K562 (cell line): ENCODE measurements at regions not wholly inside any gene's neighbourhood (a gene's known extent, or its start where the extent isn't known, plus 50 kb on each side); places are given as distances from the start of the nearest gene placed in this dataset.

Source experiments
- ATAC-seq: fragments of 200-7000 bp; cut with Tn5 transposase; 3 replicates; pipeline ENCODE4 v1.9.1; 2020; ENCODE audit warnings: moderate library complexity
- BruUV-seq: library from RNA; stranded (reverse); fragments of 400-500 nt; replicated peaks from 2 replicates; lab custom pipeline; 2021; lab: Mats Ljungman, UMichigan
- CTCF ChIA-PET: fragments of 300-600 bp; formaldehyde crosslinking; extraction: SDS; loops from one replicate; lab custom pipeline; 2021; ENCODE audit warnings: low intra/inter-chr PET ratio; lab: Yijun Ruan, JAX
- POLR2A ChIA-PET: fragments of 300-600, 350-650 bp; sonication (Branson Sonifier 250); formaldehyde crosslinking; extraction: SDS; loops from one replicate; lab custom pipeline; 2021; ENCODE audit warnings: antibody characterized with exemption, inconsistent platforms; lab: Yijun Ruan, JAX
- DNase-seq, 4 experiments: peaks; one replicate each; pipeline versions ENCODE4 v3.0.0 to v3.0.0-alpha.2; 2011 to 2018; ENCODE audit warnings: low spot score in 3 of 4, mixed read lengths in 3 of 4; ENCODE audit errors: extremely low read depth in 1 of 4
- FAIRE-seq: peaks from 2 replicates; lab custom pipeline; 2011; peaks lifted over from hg19 to GRCh38; lab: Jason Lieb, UNC
- H2AFZ ChIP-seq: 2 replicates; pipeline ENCODE4 v1.6.0; 2011; ENCODE audit warnings: low read depth, low read length, control low read depth, inconsistent platforms
- H3K27ac ChIP-seq: fragments of 200-600 bp; 3 replicates; pipeline ENCODE4 v1.8.0; 2011; ENCODE audit warnings: low read depth, mild to moderate bottlenecking, control low read depth, inconsistent platforms, low read length, moderate library complexity, mixed read lengths; ENCODE audit errors: extremely low read depth
- H3K27me3 ChIP-seq, 2 experiments: fragments of 300-600 bp in 1 of 2; 2 replicates in 1 of 2; 3 replicates in 1 of 2; pipeline versions ENCODE4 v1.6.0 to v1.8.0; 2011; ENCODE audit warnings: inconsistent platforms in 2 of 2, low read length in 2 of 2, mild to moderate bottlenecking in 1 of 2, mixed read lengths in 1 of 2, moderate library complexity in 1 of 2; ENCODE audit not compliant: control insufficient read depth in 2 of 2, insufficient read depth in 2 of 2
- H3K36me3 ChIP-seq: fragments of 300-600 bp; 3 replicates; pipeline ENCODE4 v1.8.0; 2011; ENCODE audit warnings: mild to moderate bottlenecking, low read length, inconsistent platforms; ENCODE audit not compliant: control insufficient read depth, insufficient read depth
- H3K4me1 ChIP-seq, 2 experiments: fragments of 200-600 bp in 1 of 2; replicated peaks in 1 of 2; 2 replicates in 1 of 2; 3 replicates in 1 of 2; pipeline versions ENCODE4 v1.5.1 to v1.8.0; 2011; ENCODE audit warnings: inconsistent platforms in 2 of 2, low read length in 2 of 2, mild to moderate bottlenecking in 1 of 2, mixed read lengths in 1 of 2, moderate library complexity in 1 of 2; ENCODE audit not compliant: control insufficient read depth in 2 of 2, insufficient read depth in 2 of 2
- H3K4me2 ChIP-seq: 2 replicates; pipeline ENCODE4 v1.6.1; 2011; ENCODE audit warnings: low read length, control low read depth, inconsistent platforms, mixed read lengths; ENCODE audit not compliant: insufficient read depth
- H3K4me3 ChIP-seq: fragments of 200-600 bp; sonication (generic), shearing (Covaris generic); 2 replicates; pipeline ENCODE4 v1.5.1; 2016; ENCODE audit warnings: control low read depth, inconsistent platforms
- H3K79me2 ChIP-seq: fragments of 200-600 bp; 3 replicates; pipeline ENCODE4 v1.8.0; 2011; ENCODE audit warnings: low read length, inconsistent platforms; ENCODE audit not compliant: control insufficient read depth, insufficient read depth
- H3K9ac ChIP-seq, 2 experiments: 2 replicates each; pipeline versions ENCODE4 v1.6.0 to v1.6.1; 2011; ENCODE audit warnings: low read depth in 2 of 2, low read length in 2 of 2, control low read depth in 1 of 2, inconsistent platforms in 1 of 2, mild to moderate bottlenecking in 1 of 2, mixed read lengths in 1 of 2; ENCODE audit not compliant: insufficient read depth in 1 of 2
- H3K9me1 ChIP-seq: one replicate; pipeline ENCODE4 v1.6.0; 2011; ENCODE audit warnings: inconsistent platforms, mild to moderate bottlenecking, low read length, moderate library complexity; ENCODE audit not compliant: control insufficient read depth, insufficient read depth
- H3K9me3 ChIP-seq: replicated peaks from 2 replicates; pipeline ENCODE4 v1.5.1; 2011; ENCODE audit warnings: low read depth, low read length, inconsistent platforms; ENCODE audit not compliant: control insufficient read depth, insufficient read depth
- H4K20me1 ChIP-seq: replicated peaks from 2 replicates; pipeline ENCODE4 v1.6.1; 2011; ENCODE audit warnings: low read length, inconsistent platforms, mixed read lengths; ENCODE audit not compliant: control insufficient read depth, insufficient read depth
- BRD9 ChIP-seq: fragments of 450-650 bp; IDR thresholded peaks from 2 replicates; pipeline ENCODE4 v1.6.1; 2018; ENCODE audit warnings: low read depth; ENCODE audit not compliant: partially characterized antibody
- FOXA3 ChIP-seq, 2 experiments: fragments of 450-650 bp in 1 of 2; sonication (generic) in 1 of 2; formaldehyde crosslinking; IDR thresholded peaks in 1 of 2; conservative IDR thresholded peaks in 1 of 2; 2 replicates each; pipeline versions ENCODE4 v1.4.0 to v1.8.0; 2020 to 2022; ENCODE audit warnings: mild to moderate bottlenecking in 2 of 2, missing genetic modification reagents in 1 of 2
- POLR2AphosphoS5 ChIP-seq: IDR thresholded peaks from 2 replicates; pipeline ENCODE4 v1.6.1; 2011; ENCODE audit warnings: mild to moderate bottlenecking, low read depth, low read length, moderate library complexity; ENCODE audit not compliant: control insufficient read depth, insufficient read depth
- PRMT5 ChIP-seq: sonication (generic); formaldehyde crosslinking; IDR thresholded peaks from 2 replicates; pipeline ENCODE4 v1.5.0; 2020; ENCODE audit warnings: missing genetic modification reagents
- PTRF ChIP-seq: fragments of 450-650 bp; IDR thresholded peaks from 2 replicates; pipeline ENCODE4 v1.6.1; 2016; ENCODE audit warnings: mild to moderate bottlenecking, missing genetic modification characterization, missing compliant biosample characterization
- PTTG1 ChIP-seq: fragments of 450-650 bp; IDR thresholded peaks from 2 replicates; pipeline ENCODE4 v1.6.1; 2016; ENCODE audit warnings: low read depth, mild to moderate bottlenecking, missing genetic modification characterization, missing compliant biosample characterization
- SAP30 ChIP-seq: fragments of 200-600 bp; sonication (generic); IDR thresholded peaks from 2 replicates; pipeline ENCODE4 v1.6.1; 2012; ENCODE audit warnings: borderline replicate concordance, low read depth, mild to moderate bottlenecking, moderate library complexity, low read length, control low read depth, inconsistent platforms; ENCODE audit not compliant: insufficient read depth, poor library complexity, severe bottlenecking
- SMC3 ChIP-seq: conservative IDR thresholded peaks from 2 replicates; pipeline ENCODE4 v1.6.1; 2011; ENCODE audit warnings: low read depth, low read length, improper control_type of control experiment; ENCODE audit not compliant: insufficient read depth
- ZC3H8 ChIP-seq: fragments of 450-650 bp; IDR thresholded peaks from 2 replicates; pipeline ENCODE4 v1.6.1; 2017
- ZNF146 ChIP-seq: IDR thresholded peaks from one replicate; pipeline ENCODE4 v1.6.1; 2018; ENCODE audit warnings: missing compliant biosample characterization; ENCODE audit not compliant: unreplicated experiment
- WGBS: fragments of 100-300 bp; shearing (Covaris generic); methylation state at CpG from one replicate; pipeline ENCODE4 v1.1.6; 2016; ENCODE audit warnings: low coverage, mixed read lengths; ENCODE audit not compliant: insufficient coverage; ENCODE audit errors: missing lambda C conversion rate; 5-methylcytosine and 5-hydroxymethylcytosine counted together
- in situ Hi-C: fragments of 300-500 bp; cut with MboI; formaldehyde crosslinking; loops from 4 replicates; pipeline ENCODE4 v1.15.0; 2018; ENCODE audit warnings: inconsistent platforms, mixed read lengths
- intact Hi-C: fragments of 100-400 bp; cut with micrococcal nuclease; formaldehyde crosslinking; loops from 2 replicates; pipeline ENCODE4 v1.14.2; 2022
- TF ChIP-seq, protein P1 (sequence below), 2 experiments: fragments of 450-650 bp; IDR thresholded peaks; 2 replicates each; pipeline ENCODE4 v1.6.1; 2018; ENCODE audit warnings: mild to moderate bottlenecking in 2 of 2, low read depth in 1 of 2; ENCODE audit not compliant: partially characterized antibody in 2 of 2
- TF ChIP-seq, protein P2 (sequence below): fragments of 450-650 bp; conservative IDR thresholded peaks from 2 replicates; pipeline ENCODE4 v1.6.1; 2016; ENCODE audit warnings: missing genetic modification characterization, low read depth, mild to moderate bottlenecking, control low read depth, missing compliant biosample characterization

DNA sequence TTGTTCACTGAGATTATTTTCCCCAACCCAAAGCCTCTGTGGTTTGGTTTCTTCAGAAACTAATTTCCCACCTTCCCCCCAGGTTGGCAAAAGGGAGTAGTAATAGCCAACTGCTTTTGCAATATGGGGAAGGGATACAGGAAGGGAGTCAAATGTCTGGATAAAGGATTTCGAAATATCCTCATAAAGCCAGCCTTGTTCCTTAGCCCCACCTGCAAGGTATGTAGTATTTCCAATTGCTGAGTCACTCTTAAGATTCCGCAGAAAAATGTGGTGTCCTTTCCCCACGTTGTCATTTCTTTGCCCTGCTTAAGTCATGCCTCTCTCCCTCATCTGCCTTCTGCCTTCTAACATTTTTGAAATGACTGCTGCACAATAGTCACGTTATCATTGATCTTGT is 138.8 kb upstream of the DCAF8L1 start:
- TF ChIP-seq, protein P1, sequence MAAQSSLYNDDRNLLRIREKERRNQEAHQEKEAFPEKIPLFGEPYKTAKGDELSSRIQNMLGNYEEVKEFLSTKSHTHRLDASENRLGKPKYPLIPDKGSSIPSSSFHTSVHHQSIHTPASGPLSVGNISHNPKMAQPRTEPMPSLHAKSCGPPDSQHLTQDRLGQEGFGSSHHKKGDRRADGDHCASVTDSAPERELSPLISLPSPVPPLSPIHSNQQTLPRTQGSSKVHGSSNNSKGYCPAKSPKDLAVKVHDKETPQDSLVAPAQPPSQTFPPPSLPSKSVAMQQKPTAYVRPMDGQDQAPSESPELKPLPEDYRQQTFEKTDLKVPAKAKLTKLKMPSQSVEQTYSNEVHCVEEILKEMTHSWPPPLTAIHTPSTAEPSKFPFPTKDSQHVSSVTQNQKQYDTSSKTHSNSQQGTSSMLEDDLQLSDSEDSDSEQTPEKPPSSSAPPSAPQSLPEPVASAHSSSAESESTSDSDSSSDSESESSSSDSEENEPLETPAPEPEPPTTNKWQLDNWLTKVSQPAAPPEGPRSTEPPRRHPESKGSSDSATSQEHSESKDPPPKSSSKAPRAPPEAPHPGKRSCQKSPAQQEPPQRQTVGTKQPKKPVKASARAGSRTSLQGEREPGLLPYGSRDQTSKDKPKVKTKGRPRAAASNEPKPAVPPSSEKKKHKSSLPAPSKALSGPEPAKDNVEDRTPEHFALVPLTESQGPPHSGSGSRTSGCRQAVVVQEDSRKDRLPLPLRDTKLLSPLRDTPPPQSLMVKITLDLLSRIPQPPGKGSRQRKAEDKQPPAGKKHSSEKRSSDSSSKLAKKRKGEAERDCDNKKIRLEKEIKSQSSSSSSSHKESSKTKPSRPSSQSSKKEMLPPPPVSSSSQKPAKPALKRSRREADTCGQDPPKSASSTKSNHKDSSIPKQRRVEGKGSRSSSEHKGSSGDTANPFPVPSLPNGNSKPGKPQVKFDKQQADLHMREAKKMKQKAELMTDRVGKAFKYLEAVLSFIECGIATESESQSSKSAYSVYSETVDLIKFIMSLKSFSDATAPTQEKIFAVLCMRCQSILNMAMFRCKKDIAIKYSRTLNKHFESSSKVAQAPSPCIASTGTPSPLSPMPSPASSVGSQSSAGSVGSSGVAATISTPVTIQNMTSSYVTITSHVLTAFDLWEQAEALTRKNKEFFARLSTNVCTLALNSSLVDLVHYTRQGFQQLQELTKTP (IDR thresholded peaks at IDR 0.05; ENCODE audit: low read depth in 1 of 2, partially characterized antibody in 2 of 2): no peak
- TF ChIP-seq PTRF (tag): no peak
- no peak for TF ChIP-seq SMC3
- no peak for TF ChIP-seq POLR2AphosphoS5
- TF ChIP-seq BRD9: no peak
- TF ChIP-seq, protein P2, sequence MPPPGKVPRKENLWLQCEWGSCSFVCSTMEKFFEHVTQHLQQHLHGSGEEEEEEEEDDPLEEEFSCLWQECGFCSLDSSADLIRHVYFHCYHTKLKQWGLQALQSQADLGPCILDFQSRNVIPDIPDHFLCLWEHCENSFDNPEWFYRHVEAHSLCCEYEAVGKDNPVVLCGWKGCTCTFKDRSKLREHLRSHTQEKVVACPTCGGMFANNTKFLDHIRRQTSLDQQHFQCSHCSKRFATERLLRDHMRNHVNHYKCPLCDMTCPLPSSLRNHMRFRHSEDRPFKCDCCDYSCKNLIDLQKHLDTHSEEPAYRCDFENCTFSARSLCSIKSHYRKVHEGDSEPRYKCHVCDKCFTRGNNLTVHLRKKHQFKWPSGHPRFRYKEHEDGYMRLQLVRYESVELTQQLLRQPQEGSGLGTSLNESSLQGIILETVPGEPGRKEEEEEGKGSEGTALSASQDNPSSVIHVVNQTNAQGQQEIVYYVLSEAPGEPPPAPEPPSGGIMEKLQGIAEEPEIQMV: no peak
- no peak for TF ChIP-seq PTTG1
- TF ChIP-seq PRMT5 (CRISPR knock-in tag): no peak
- TF ChIP-seq FOXA3 (CRISPR knock-in tag; conservative IDR thresholded peaks at IDR 0.05 in 1 of 2, IDR thresholded peaks at IDR 0.05 in 1 of 2): no peak
- no peak for TF ChIP-seq SAP30
- no peak for TF ChIP-seq ZNF146
- no peak for TF ChIP-seq ZC3H8
- no peak overlapping the region for H2AFZ ChIP-seq

More for the DNA sequence above, 138.8 kb upstream of the DCAF8L1 start:
- 0% methylated on average over 2 of the region's 4 CpGs for WGBS
- Histone ChIP-seq H3K4me2 (no peak overlapping the region), H4K20me1 (no peaks in the 10 kb centered on the region), H3K27ac (no peak overlapping the region), H3K9me3 (no peaks in the 10 kb centered on the region), H3K4me3 (no peak overlapping the region), H3K4me1 (no peaks in the 10 kb centered on the region), H3K79me2 (no peaks in the 10 kb centered on the region), H3K9me1 (no peaks in the 10 kb centered on the region), H3K27me3 (no peaks in the 10 kb centered on the region), H3K9ac (no peak overlapping the region), H3K36me3 (no peaks in the 10 kb centered on the region)
- no peak for FAIRE-seq
- ATAC-seq: no peak
- ChIA-PET CTCF (no interaction called here), POLR2A (no interaction called here)
- DNase-seq: no peak
- intact Hi-C loops (no loop called here), in situ Hi-C loops (no loop called here)
- no TSS peak for BruUV-seq
